ENCODE measurements at regions not wholly inside any gene's neighbourhood (a gene's known extent, or its start where the extent isn't known, plus 50 kb on each side); places are given as distances from the start of the nearest gene placed in this dataset.

DNA sequence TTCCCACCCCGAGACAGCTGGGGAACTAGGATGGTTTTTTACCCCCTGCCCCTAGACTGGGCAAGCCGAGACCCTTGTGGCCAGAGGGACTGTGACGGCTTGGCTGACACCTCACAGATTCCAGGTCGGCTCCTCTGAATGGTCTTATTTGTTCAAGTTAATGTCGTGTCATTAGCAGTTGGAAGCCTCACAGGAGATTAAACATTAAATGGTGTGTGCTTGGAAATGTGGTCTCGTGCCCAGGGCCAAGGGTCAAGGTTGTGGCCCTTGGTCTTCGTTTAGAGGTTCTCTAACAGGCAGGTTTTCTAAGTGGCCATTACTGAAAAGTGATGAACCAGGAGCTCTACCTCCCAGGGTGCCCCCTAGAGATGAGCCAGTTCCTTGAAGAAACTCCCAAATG is 61.2 kb upstream of the RXRA start:
- no peak for DNase-seq (ENCODE audit: low read depth)
- no peak for TF ChIP-seq CTCF (conservative IDR thresholded peaks at IDR 0.05; ENCODE audit: low read depth, low read length)
- H3K4me3 ChIP-seq (ENCODE audit: low read depth, low read length), result no peak overlapping the region

- TF ChIP-seq CTCF (conservative IDR thresholded peaks at IDR 0.05; ENCODE audit: low read depth, low read length), result no peak
- no peak overlapping the region for H3K4me3 ChIP-seq (ENCODE audit: low read depth, low read length)
- no peak for DNase-seq (ENCODE audit: low read depth)
Measured at GRCh38 chr9:134266418-134266817, 59.8 kb upstream of the RXRA start.

DNA sequence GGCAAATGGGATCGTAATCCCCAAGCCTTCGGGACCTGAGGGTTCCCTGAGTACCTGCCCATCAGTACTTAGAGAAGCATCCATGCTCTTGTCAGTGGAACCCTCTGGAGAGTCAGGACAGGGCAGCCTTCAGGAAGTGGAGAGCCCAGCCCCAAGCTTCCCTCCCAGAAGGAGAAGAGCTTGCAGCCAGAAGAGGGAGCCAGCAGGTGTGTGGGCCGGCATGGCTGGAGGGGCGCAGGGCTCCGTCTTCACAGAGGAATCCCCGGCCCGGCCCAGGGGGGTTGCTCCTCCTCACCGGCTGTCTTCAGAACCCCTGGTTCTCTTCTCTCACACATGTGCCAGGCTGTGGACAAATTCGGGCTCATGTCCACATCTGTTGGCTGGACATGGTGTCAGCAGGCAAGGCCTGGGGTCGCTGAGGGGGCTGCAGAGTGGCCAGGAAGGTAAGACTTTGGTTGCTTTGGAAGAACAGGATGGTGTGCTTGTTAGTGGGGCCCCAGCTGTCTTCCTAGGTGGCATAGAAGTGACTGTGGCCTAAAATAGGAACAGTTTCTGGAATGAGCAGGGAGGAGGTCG is 58.9 kb upstream of the RXRA start:
- TF ChIP-seq CTCF (conservative IDR thresholded peaks at IDR 0.05; ENCODE audit: low read depth, low read length), result peak; percentile 26
- DNase-seq (ENCODE audit: low read depth), result no peak
- no peak overlapping the region for H3K4me3 ChIP-seq (ENCODE audit: low read depth, low read length)

DNA sequence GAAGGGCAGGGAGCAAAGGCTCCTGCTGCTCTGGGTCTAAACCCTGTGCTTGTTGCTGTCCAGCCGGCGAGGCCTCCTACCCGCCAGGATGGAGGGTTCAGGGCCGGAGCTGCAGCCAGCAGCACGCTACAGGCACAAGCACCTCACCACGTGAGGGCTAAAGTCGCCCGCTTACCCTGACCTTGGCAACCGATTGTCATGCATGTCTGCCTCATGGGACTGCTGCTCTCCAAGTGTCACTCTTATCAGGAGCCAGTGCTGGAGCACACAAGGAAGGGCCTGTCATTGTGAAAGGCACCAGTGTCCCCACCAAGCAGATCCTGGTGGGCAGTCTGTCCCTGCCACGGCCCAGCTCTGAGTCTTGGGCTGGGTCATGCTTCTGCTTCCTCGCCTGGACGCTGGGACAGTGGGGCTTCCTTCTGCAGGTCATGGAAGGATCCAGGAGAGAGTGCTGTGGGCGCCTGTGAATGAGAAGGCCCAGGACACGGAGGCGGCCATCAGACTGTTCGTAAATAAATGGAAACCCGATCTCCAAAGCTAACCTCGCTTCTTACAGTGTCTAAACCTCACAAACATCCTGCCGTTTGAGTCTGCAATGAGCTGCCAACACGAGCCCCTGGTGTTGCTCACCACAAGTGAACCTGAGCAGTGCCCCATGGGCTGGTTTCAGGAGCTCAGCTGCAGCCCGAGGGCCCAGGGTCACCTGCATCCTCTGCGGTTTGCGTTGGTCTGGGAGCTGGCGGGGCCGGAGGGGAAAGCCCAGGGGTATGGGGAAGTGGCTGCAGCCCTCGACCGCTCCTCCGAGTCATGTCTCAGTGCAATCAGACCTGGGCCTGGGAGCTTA is 58.2 kb upstream of the RXRA start:
- peak; percentile 58 for DNase-seq (ENCODE audit: low read depth)
- H3K4me3 ChIP-seq (ENCODE audit: low read depth, low read length), result no peak overlapping the region
- TF ChIP-seq CTCF (conservative IDR thresholded peaks at IDR 0.05; ENCODE audit: low read depth, low read length), result no peak

- TF ChIP-seq CTCF (conservative IDR thresholded peaks at IDR 0.05; ENCODE audit: low read depth, low read length), result no peak
- no peak overlapping the region for H3K4me3 ChIP-seq (ENCODE audit: low read depth, low read length)
- DNase-seq (ENCODE audit: low read depth), result no peak
Measured at GRCh38 chr9:134268747-134269146, 57.5 kb upstream of the RXRA start.

GRCh38 chr9:134271338-134272301 is 54.6 kb upstream of the RXRA start:
- DNase-seq (ENCODE audit: low read depth), result peak; percentile 22
- TF ChIP-seq CTCF (conservative IDR thresholded peaks at IDR 0.05; ENCODE audit: low read depth, low read length), result no peak

More at GRCh38 chr9:134271338-134272301, 54.6 kb upstream of the RXRA start:
- no peak overlapping the region for H3K4me3 ChIP-seq (ENCODE audit: low read depth, low read length)
